T-helper 1 cell (primary cell): ENCODE measurements at regions not wholly inside any gene's neighbourhood (a gene's known extent, or its start where the extent isn't known, plus 50 kb on each side); places are given as distances from the start of the nearest gene placed in this dataset.
"Not testable (repeated sequence)": the region's sequence is repeated elsewhere in the genome, so short reads cannot be mapped to it uniquely, and the experiment has no call there.

Source experiments
- DNase-seq, 5 donors: peaks; one replicate each; pipeline ENCODE4 v3.0.0-alpha.2; 2012 to 2020

- DNase-seq, result no peak
These were observed 406.9 kb upstream of the TBL1XR1 start for GRCh38 chr3:177604181-177604580.

- DNase-seq, result no peak
These were observed 409.6 kb upstream of the TBL1XR1 start for GRCh38 chr3:177606891-177607290.

- DNase-seq, result no peak
These were observed 410.3 kb upstream of the TBL1XR1 start for GRCh38 chr3:177607589-177607988.

- no peak for DNase-seq
These were observed 411.2 kb upstream of the TBL1XR1 start for GRCh38 chr3:177608443-177608842.

- no peak for DNase-seq
These were observed 412.3 kb upstream of the TBL1XR1 start for GRCh38 chr3:177609613-177610012.

- DNase-seq, result no peak
These were observed 413.0 kb upstream of the TBL1XR1 start for GRCh38 chr3:177610262-177610661.

- DNase-seq, result no peak
These were observed 413.7 kb upstream of the TBL1XR1 start for GRCh38 chr3:177610686-177611633.

- DNase-seq, result no peak
These were observed 414.6 kb upstream of the TBL1XR1 start for GRCh38 chr3:177611752-177612334.

- DNase-seq, result no peak
These were observed 416.6 kb upstream of the TBL1XR1 start for GRCh38 chr3:177613901-177614300.

GRCh38 chr3:177615015-177615414, 417.7 kb upstream of the TBL1XR1 start:
- DNase-seq, result no peak

GRCh38 chr3:177618873-177619733, 421.8 kb upstream of the TBL1XR1 start:
- no peak for DNase-seq

GRCh38 chr3:177620073-177620472, 422.8 kb upstream of the TBL1XR1 start:
- DNase-seq, result no peak

- DNase-seq, result no peak
These were observed 425.2 kb upstream of the TBL1XR1 start for GRCh38 chr3:177622520-177622919.

- no peak for DNase-seq
These were observed 425.8 kb upstream of the TBL1XR1 start for GRCh38 chr3:177622982-177623617.

GRCh38 chr3:177624528-177625495, 427.5 kb upstream of the TBL1XR1 start:
- no peak for DNase-seq

- DNase-seq, result no peak
These were observed 428.8 kb upstream of the TBL1XR1 start for GRCh38 chr3:177626045-177626444.

GRCh38 chr3:177628095-177628719, 430.9 kb upstream of the TBL1XR1 start:
- not testable (repeated sequence) for DNase-seq

GRCh38 chr3:177629276-177629675, 432.0 kb upstream of the TBL1XR1 start:
- no peak for DNase-seq

GRCh38 chr3:177633671-177634207, 436.5 kb upstream of the TBL1XR1 start:
- no peak for DNase-seq

- not testable (repeated sequence) for DNase-seq
These were observed 438.4 kb upstream of the TBL1XR1 start for GRCh38 chr3:177635601-177636106.
